CD4-positive, alpha-beta T cell treated with Interferon gamma for 1 hour (primary cell): ENCODE measurements at regions not wholly inside any gene's neighbourhood (a gene's known extent, or its start where the extent isn't known, plus 50 kb on each side); places are given as distances from the start of the nearest gene placed in this dataset.

ENCODE experiments used
- DNase-seq: peaks from one replicate; pipeline ENCODE4 v3.0.0-alpha.2; 2020

DNA sequence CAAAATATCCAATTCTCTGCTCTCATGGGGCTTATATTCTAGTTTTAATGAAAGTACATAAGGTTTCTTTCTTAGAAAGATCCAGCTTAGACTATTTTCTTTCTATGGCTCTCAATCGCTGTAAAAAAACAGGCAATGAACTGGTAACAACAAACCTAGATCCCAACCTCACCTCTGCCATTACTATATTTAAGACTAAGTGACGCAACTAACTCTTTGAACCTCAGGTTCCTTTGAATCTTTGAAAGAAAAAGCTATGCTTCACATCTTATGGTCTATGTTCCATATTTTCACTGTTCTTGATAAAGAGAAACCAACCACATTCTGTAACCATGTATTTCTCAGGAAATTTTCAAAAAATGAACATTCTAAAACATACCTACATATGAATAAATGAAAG is 88.5 kb downstream of the ELAPOR2 start:
- no peak for DNase-seq

DNA sequence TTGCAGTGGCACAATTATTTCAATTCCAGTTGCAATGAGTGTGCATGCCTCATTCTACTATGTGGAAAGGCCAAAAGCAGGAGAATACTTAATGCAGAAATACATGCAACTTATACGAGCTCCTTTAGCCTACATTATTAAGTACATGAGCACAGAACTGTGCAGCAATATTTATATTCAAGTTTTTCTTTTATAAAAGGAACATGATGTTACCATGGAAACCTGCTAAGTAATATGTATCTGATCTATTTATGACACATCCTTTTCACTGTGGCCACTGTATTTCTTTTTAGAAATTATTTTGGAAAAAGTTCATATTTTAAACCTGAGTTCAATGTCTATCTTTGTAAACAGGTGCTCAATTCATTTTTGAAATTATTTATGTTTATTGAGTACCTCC is 88.9 kb downstream of the ELAPOR2 start:
- DNase-seq, result no peak

DNA sequence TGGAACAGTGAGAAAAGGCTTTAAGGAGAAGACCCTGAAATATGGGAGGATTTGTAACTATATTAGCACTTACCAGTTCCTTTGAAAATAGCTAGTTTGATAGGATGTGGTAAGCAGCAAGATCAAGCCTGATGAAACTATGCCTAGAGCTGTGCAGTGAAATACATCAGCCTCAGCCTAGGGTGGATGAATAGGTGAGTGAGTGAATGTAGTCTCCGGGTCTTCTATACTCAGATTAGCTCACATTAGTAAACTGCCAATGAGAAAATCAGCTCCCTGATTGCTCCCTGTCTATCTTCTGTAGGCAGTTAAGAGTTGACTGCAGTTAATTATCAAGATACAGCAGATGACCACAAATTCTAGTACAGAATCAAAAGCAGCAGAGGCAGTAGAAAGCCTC is 89.6 kb downstream of the ELAPOR2 start:
- DNase-seq, result no peak

DNA sequence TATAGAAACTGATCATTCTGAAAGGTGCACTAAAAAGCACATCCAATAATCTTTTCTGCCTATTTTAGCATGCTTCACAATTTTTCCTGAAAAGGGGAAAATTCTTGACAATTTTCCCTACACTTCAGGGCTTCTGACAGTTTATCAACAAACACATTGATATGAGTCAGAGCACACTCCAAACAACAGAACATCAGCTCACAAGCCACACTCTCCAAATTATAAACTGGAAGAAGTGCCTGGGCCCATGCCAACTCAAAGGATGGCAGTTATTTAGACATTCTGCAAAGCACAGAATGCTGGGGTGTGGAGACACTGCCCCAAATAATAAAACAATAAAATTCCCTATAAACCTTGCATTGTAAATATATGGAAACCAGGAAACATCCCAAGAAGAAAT is 90.8 kb downstream of the ELAPOR2 start:
- DNase-seq, result no peak

DNA sequence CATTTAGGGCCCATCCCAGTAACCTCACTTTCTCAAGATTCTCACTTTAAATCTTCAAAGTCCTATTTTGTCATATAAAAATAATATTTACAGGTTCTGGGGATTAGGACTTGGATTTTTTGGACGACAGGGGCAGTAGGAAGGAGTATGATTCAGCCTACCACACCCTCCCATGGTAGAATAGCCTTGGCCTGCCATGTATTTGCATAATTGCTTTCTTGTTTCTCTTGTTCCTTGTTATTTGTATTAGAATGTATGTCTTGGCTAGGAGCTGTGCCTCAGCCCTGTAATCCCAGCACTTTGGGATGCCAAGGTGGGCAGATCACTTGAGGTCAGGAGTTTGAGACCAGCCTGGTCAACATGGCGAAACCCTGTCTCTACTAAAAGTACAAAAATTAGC is 92.5 kb downstream of the ELAPOR2 start:
- DNase-seq, result no peak

DNA sequence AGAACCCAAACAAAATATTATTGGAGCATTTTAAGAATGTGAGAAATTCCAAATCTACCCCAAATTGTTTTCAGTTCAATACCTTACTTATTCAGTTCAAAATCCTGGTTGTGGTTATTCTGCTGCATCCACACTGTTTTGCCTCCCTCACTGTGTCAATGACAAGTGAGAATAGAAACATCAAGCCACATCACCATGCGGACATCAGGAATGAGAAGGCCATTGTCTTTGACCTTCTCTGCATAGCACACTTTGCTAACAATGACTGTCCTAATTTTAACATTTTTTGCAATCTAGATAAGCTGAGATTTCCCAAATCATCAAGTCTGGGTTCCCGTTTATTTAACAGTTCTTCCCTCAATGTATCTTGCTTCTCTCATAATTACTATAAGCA is 93.7 kb downstream of the ELAPOR2 start:
- no peak for DNase-seq

DNA sequence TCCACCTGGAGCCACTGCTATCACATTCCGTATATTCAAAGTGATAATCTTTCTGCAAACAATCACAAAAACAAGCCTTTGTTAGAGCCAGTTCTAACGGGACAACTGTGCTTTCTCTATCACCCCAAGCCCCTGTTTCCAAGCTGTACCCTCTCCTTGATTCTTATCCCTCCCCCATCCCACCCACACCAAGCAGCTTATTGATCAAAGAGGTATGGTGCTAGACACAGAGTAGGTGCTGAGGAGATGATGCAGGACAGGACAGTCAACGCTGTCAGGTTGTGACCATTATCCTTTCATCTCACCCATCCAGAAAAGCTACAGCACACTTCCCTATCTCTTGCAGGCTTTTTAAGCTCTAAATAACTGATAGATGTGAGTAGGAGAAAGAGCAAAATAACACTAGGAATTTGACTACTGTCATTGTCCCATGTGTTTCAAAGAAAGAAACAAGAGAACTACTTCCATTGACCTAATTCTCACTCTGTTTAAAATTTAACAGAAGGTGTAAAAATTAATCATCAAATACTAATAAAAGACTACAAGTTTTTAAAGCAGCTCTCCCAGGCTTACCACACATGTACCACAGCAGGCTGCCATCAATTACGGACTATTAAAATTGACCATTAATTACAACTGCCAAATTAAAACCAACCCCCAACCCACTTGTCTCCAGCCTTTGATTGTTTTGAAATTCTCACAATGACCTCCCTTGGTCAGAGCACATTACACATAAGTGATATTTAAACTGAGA is 94.3 kb downstream of the ELAPOR2 start:
- DNase-seq, result no peak

DNA sequence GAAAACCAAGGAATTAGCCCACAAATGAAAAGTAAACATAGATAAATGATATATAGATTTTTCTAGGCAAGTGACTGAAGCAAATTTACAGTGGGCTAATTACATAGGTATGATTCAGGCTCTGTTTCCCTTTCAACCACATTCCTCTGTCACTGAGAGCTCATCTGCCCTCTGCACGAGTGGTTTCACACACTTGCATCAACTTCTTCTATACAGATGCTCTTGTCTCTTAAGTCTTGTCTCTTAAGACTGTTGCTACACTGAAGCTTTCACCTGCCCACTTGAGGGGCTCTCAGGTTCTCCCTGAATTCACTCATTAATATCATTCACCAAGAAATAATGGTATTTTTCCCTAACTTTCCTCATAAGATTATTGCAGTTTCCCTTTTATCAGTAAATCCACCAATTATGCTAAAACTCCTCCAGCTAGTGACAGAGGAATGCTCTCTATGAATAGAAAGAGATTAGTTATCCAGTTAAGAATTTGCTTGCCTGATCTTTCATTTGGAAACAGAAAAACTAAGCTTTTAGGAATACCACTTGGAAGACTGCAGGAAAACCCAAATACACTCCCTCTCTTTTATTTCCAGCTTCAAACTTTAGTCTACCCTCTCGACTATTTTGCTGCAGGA is 95.7 kb downstream of the ELAPOR2 start:
- no peak for DNase-seq

DNA sequence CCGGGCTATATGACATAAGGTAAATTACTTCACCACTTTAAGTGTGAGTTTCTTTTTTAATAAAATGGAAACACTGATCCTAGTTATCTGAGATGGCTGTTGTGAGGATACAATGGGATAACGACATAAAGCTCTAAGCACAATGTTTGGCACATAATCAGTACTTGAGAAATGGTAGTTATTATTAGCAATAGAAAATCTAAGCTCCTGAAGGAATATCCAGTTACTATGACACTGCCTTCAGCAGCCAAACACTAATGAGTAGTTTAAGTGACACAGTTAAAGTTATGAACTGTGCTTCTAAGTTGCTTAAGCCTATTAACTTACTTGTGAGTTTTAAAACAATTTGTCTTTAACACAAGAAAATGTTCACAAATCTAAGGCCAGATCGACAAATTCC is 96.8 kb downstream of the ELAPOR2 start:
- no peak for DNase-seq

DNA sequence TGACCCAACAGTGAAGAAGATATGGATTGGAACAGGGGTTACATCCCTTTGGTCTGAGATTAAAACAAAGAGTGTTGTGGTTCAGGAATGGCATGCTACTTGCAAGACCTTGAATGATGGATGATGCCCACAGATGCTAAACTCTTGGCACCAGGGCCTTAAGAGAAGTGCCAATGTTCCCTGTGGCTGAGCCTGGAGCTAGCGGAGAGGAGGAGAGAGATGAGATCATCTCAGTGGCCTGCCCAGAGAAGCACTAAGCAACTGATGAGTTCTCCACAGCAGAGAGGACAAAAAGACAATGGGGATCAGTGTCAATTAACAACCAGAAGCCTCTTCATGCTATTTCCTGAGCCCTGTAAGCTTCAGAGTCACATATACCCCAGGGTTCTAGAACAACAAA is 97.8 kb downstream of the ELAPOR2 start:
- no peak for DNase-seq

DNA sequence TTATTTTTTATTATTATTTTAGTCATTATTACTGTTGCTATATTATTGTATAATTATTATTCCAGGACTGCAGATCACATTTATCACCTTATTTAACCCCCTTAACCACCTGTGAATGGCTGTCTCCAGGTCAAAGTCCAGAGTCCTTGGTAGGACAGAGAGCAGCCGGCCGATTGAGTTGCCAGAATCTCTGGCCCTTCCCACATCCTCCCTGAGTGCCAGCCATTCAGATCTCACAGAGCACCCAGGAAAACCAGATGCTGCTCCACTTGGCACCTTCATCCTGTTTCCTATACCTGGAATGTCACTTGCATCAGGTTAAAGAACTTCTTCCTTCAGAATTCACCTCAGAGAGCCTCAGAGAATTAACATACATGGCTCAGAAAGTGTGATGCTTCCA is 101.1 kb downstream of the ELAPOR2 start:
- DNase-seq, result no peak

DNA sequence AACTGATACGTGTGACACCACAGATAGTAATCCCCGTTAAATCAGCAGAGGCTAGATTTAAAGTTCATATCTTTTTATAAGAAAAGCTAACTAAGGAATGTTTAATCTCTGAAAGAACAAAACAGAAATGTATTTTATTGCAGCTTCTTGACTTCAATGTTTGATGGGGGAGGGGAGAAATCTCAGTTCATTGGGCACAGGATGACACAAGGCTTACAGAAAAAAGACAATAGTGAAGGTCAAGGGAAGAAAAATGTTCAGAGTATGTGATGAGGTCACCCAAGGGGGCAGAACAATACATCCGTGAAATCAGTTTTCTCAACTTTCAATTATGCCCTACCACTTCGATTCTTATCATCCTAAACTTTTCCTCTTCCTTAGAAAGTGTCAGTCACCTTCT is 102.9 kb downstream of the ELAPOR2 start:
- no peak for DNase-seq

DNA sequence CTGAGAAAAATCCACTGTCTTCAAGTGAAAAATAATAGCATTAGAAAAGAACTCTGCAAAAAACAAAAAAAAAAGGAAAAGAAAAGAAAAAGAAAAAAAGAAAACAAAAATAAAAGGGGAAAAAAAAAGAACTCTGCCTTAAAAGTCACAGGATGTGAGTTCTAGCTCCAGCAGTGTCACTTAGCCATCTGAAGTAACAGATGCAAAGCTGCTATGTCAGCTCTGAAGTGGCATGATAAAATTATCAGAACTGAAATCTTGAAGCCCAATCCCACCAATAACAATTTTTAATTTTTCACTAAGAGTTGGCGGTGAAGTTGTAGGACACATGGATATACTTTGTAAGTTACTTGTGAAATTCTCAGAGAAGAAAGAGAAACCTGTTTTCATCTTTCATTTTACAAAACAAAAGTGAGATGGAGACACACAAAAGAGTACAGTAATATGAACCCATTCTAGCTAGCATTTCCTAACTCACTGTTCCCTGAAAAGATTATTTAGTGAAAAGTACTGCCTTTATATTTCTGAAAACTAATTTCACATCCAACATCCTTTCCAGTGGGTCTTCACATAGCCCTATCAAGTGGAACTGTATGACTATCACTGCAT is 103.5 kb downstream of the ELAPOR2 start:
- DNase-seq, result no peak

DNA sequence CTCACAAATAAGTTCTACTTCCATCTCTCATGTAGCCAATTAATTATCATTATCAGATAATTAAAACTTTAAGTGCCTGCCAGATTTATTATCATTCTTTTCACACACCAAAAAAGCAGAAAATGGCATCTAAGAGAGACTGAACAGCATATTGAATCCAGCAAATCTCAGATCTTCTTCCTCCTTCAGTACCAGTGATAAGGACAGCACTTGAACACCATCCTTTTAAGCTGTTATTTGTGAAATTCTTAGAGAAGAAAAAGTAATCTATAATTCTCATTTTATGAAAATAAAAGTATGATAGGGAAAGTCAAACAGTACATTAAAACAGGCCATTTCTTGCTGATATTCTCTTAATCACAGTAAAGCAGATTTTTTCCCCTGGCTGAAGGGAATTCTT is 104.5 kb downstream of the ELAPOR2 start:
- no peak for DNase-seq

DNA sequence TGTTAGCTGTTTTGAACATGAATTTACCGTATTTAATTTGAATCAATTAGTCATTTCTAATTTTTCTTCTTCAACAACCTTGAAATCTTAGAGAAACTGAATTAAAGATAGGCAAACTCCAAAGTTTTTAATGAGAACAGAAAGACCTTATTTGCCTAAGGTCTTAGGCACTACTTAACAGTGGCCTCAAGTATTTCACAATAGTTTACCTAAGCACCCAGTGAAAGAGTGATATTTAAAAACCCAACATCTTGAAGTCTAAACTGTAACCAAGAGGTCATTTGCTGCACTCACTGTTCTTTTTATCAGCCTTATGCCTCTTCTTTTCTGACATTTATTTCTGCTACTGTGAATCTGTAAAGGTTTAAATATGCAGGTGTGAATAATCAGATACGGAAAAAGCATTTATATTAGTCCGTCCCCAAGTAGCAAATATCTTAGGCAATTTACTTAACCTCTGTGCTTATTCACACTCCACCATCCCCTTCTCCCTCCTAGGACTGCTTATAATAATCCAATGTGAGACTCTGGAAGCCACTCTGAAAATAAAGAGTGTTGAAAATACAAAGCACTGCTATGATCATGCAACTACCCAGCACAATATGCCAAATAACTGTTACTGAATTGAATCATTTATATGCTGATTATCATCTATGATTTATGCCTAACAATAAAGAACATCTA is 105.7 kb downstream of the ELAPOR2 start:
- DNase-seq, result no peak

DNA sequence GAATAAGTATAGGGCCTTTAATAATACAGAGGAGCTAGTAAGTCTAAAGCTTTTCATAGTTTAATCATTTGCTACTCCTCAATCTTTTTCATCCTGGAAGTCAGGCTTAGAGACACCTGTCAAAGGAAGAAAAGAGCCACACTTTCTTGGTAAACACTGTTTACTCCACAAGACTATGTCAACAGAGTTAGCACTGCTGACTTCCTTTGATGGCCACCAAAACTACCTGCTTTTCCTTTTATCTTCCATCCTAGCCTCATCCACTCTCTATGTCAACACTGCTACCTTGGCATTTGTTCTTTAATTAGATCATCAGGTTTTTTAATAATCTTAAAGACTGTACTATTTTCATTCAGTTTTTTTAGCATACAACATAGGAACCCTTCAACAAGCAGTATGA is 106.2 kb downstream of the ELAPOR2 start:
- no peak for DNase-seq

DNA sequence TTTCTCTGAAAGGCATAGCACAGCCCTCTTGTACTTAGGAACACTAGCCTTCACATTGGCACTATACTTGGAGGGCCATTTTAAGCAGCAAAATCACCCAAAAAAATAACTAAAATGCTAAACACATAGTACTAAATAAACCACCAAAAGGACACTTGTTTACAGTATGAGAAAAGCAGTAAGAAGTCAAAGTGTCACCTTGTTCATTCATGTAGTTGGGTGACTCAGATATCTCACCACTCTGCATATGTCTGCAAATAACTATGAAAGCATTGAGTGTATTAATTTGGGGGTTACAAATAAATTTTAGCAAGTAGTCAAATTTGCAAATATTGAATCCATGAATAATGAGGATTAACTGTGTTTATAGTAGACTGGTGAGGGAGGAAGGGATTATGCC is 107.6 kb downstream of the ELAPOR2 start:
- no peak for DNase-seq

DNA sequence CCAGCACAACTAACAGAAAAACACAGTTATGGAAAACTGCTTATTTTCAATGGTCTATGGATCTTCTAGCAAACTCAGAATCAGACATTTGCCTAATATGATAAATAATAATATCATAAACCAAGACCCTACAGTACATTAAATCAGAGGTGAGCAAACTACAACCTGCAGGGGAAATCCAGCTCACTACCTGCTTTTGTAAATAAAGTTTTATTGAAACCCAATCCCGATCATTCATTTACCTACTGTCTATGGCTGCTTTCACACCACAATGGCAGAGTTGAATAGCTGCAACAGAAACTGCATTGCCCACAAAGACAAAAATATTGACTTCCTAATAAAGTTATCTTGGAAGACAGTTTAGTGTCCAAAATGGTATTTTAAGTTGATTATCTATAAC is 108.5 kb downstream of the ELAPOR2 start:
- no peak for DNase-seq

DNA sequence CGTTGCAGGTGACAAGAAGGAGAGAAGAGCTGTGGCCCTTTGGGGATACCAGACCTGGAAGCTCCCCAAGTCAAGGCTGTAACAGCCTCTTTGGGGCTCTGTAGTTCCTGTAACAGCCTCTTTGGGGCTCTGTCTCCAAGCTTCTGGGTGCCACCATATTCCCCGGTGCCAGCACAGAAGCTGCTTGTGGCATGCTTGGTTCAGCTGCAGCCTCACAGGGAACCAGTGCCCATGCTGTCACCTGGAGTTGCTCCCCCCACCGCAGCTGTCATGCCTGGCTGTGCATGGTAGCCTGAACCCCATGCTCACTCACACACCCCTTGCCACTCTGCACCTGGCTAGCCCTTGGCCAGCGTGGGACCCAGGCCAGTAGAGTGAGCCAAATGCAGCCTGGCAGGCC is 109.1 kb downstream of the ELAPOR2 start:
- no peak for DNase-seq

DNA sequence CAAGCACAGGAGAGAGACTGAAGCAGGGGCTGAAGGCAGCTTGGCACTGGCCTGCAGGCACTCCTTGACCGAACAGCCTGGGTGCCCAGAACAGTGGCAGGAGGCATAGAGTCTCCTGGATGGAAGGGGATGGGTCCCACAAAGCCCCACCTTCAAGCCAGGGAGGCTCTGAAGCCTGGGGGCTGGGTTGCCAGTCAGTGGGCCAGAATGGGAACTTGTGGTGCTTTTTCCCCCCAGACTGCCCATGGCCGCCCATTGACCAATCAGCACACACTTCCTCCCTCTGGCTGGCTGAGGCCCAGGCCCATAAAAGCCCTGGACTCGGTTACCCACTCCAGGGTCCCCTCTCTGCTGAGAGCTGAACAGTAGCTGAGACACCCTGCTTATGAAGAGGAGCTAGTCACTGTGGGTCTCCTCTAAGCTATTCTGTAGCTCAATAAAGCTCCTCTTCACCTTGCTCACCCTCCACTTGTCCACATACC is 109.6 kb downstream of the ELAPOR2 start:
- no peak for DNase-seq

DNA sequence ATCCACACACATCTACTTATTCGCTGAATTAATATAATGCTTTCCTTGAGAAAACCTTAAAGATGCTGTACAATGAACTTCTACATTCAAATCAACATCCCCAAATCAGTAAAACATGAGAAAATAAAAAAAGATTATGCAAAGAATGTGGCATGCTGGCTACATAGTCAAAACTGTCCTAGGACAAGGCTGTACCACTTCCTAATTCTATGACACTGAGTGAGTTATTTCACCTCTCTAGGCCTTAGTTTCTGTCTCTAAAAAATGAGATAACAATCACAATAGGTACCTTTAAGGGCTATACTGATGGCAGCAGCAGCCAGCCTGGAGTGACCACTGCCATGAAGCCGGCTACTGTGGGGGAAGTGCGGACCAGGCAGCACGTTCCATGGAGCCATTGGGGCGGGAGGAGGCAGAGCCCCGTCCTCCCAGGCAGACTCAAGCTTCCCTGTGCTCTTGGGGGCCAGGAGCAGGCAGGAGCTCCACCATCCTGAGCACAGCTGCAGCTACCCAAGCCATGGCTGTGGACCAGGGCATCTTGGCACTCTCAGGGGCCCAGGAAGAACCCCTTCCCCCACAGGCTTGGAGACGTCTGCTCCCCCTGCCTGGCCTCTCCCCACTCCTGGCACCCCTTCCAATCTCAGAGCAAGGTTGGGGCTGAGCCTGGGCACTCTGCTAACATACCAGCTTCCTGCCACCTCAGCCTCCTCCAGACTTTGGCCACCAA is 110.2 kb downstream of the ELAPOR2 start:
- DNase-seq, result no peak

DNA sequence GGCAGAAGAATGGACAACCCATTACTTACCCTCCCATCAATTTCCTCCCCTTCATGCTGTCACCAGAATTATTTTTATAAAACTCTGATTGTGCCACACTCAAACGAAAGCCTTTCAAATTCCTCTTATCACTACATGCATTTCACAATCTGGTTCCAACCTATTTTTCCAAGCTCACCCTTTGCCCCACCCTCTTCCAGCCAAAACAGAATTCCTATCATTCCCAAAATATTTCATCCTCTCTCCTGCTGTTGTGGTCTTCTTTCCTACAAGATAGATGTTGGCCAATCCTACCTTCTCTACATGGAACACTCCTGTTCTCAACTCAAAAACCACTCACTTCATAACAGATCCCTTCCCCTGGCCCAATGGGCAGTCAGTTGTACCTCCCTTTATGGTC is 111.5 kb downstream of the ELAPOR2 start:
- DNase-seq, result no peak

DNA sequence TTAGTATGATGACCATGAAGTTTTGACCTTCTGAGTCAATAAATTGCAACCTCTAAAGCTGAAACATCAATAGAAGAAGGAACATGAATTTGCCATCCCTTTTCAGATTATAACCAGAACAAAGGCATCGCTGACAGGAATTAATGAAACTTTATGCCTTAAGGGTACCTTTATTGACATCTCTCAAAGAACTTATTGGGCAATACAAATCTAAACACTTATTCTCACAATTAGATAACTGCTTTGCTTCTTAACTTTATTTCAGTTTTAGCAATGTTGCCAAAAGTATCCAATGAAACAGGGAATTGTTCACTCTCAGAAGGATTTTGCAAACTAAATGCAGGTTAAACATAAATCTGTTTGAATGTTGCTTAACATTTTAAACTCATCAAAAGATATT is 116.0 kb downstream of the ELAPOR2 start:
- no peak for DNase-seq
